HCT116 (cell line): ENCODE measurements at regions not wholly inside any gene's neighbourhood (a gene's known extent, or its start where the extent isn't known, plus 50 kb on each side); places are given as distances from the start of the nearest gene placed in this dataset.

Source experiments
- ATAC-seq: fragments of 200-7000 bp; cut with Tn5 transposase; 2 replicates; pipeline ENCODE4 v1.9.1; 2020; ENCODE audit warnings: mild to moderate bottlenecking, moderate library complexity
- BruUV-seq: library from RNA; stranded (reverse); fragments of 400-500 nt; replicated peaks from 2 replicates; lab custom pipeline; 2021; lab: Mats Ljungman, UMichigan
- CTCF ChIA-PET: fragments of 300-600 bp; sonication (Branson Sonifier 250); formaldehyde crosslinking; loops from one replicate; lab custom pipeline; 2021; ENCODE audit warnings: antibody characterized with exemption; lab: Charles Lee
- POLR2A ChIA-PET: fragments of 300-600, 350-600 bp; sonication (Branson Sonifier 250); formaldehyde crosslinking; loops from one replicate; lab custom pipeline; 2021; ENCODE audit warnings: antibody characterized with exemption; lab: Charles Lee
- RAD21 ChIA-PET, 2 experiments: fragments of 300-600 bp; sonication (Branson Sonifier 250); formaldehyde crosslinking; loops; one replicate each; lab custom pipeline; 2023; ENCODE audit warnings: low total read pairs in 2 of 2; ENCODE audit not compliant: uncharacterized antibody in 2 of 2, unreplicated experiment in 2 of 2, low non-redundant PET in 1 of 2; lab: Charles Lee
- DNase-seq: peaks from one replicate; pipeline ENCODE4 v3.0.0-alpha.2; 2010; ENCODE audit warnings: low read depth, low spot score
- H2AFZ ChIP-seq: fragments of 200-600 bp; shearing (Covaris generic), sonication (generic); 2 replicates; pipeline ENCODE4 v1.6.1; 2017; ENCODE audit warnings: low read depth, mixed run types, mixed read lengths, antibody characterized with exemption, low read length; ENCODE audit not compliant: poor library complexity, severe bottlenecking
- H3K27ac ChIP-seq: 2 replicates; pipeline ENCODE4 v1.5.1; 2012; ENCODE audit warnings: low read depth, low read length
- H3K27me3 ChIP-seq: fragments of 200-600 bp; sonication (generic); 2 replicates; pipeline ENCODE4 v1.6.1; 2016; ENCODE audit warnings: mixed run types, low read length, mixed read lengths; ENCODE audit not compliant: insufficient read depth
- H3K36me3 ChIP-seq, 2 experiments: fragments of 200-500 bp in 1 of 2; fragments of 200-600 bp in 1 of 2; sonication (Bioruptor generic) in 1 of 2; sonication (generic) in 1 of 2; 2 replicates each; pipeline versions ENCODE4 v1.5.1 to v1.6.1; 2014 to 2016; ENCODE audit warnings: low read length in 2 of 2, inconsistent platforms in 1 of 2, mixed read lengths in 1 of 2, mixed run types in 1 of 2; ENCODE audit not compliant: insufficient read depth in 2 of 2, control insufficient read depth in 1 of 2
- H3K4me1 ChIP-seq, 2 experiments: fragments of 200-600 bp in 1 of 2; sonication (generic) in 1 of 2; 2 replicates each; pipeline versions ENCODE4 v1.5.1 to v1.6.1; 2012 to 2017; ENCODE audit warnings: low read length in 2 of 2, inconsistent platforms in 1 of 2, mild to moderate bottlenecking in 1 of 2, mixed read lengths in 1 of 2, mixed run types in 1 of 2, moderate library complexity in 1 of 2; ENCODE audit not compliant: insufficient read depth in 2 of 2, control insufficient read depth in 1 of 2
- H3K4me2 ChIP-seq: fragments of 200-600 bp; sonication (generic); 2 replicates; pipeline ENCODE4 v1.6.1; 2017; ENCODE audit warnings: mixed run types, low read length, mixed read lengths
- H3K4me3 ChIP-seq, 2 experiments: fragments of 200-600 bp in 1 of 2; sonication (generic) in 1 of 2; replicated peaks in 1 of 2; 2 replicates each; pipeline ENCODE4 v1.5.1; 2011 to 2016; ENCODE audit warnings: low read length in 2 of 2, control low read depth in 1 of 2, low read depth in 1 of 2, mild to moderate bottlenecking in 1 of 2, mixed read lengths in 1 of 2, mixed run types in 1 of 2
- H3K79me2 ChIP-seq: fragments of 200-600 bp; sonication (generic); 2 replicates; pipeline ENCODE4 v1.6.1; 2017; ENCODE audit warnings: mild to moderate bottlenecking, mixed run types, low read length, moderate library complexity, mixed read lengths; ENCODE audit not compliant: insufficient read depth
- H3K9ac ChIP-seq: fragments of 200-600 bp; sonication (generic); 2 replicates; pipeline ENCODE4 v1.6.1; 2016; ENCODE audit warnings: low read length, mixed read lengths
- H3K9me2 ChIP-seq: fragments of 200-600 bp; sonication (generic), shearing (Covaris generic); 2 replicates; pipeline ENCODE4 v1.6.1; 2017; ENCODE audit warnings: mixed run types, mild to moderate bottlenecking, moderate library complexity; ENCODE audit not compliant: insufficient read depth
- H3K9me3 ChIP-seq, 2 experiments: fragments of 200-500 bp in 1 of 2; fragments of 200-600 bp in 1 of 2; sonication (Bioruptor generic) in 1 of 2; sonication (generic) in 1 of 2; 2 replicates each; pipeline ENCODE4 v1.6.1; 2014 to 2017; ENCODE audit warnings: low read length in 2 of 2, mixed read lengths in 2 of 2, inconsistent platforms in 1 of 2, low read depth in 1 of 2, mild to moderate bottlenecking in 1 of 2, mixed run types in 1 of 2, moderate library complexity in 1 of 2; ENCODE audit not compliant: control insufficient read depth in 1 of 2, insufficient read depth in 1 of 2
- H4K20me1 ChIP-seq: fragments of 200-600 bp; sonication (generic), shearing (Covaris generic); 2 replicates; pipeline ENCODE4 v1.6.1; 2017; ENCODE audit warnings: mixed run types, mild to moderate bottlenecking, moderate library complexity; ENCODE audit not compliant: insufficient read depth
- ATF3 ChIP-seq: IDR thresholded peaks from 2 replicates; pipeline ENCODE4 v1.6.1; 2012
- CEBPB ChIP-seq: IDR thresholded peaks from 2 replicates; pipeline ENCODE4 v1.6.1; 2012; ENCODE audit warnings: low read depth
- CTCF ChIP-seq, 3 experiments: fragments of 200-600 bp in 1 of 3; sonication (generic) in 1 of 3; IDR thresholded peaks in 2 of 3; conservative IDR thresholded peaks in 1 of 3; 2 replicates each; pipeline ENCODE4 v1.5.1; 2012 to 2017; ENCODE audit warnings: low read depth in 2 of 3, low read length in 2 of 3, antibody characterized with exemption in 1 of 3, borderline replicate concordance in 1 of 3, control low read depth in 1 of 3, mild to moderate bottlenecking in 1 of 3, mixed read lengths in 1 of 3, mixed run types in 1 of 3, moderate library complexity in 1 of 3; ENCODE audit not compliant: insufficient read depth in 1 of 3
- EGR1 ChIP-seq: IDR thresholded peaks from 2 replicates; pipeline ENCODE4 v1.6.1; 2012; ENCODE audit warnings: low read depth
- ELF1 ChIP-seq: IDR thresholded peaks from 2 replicates; pipeline ENCODE4 v1.6.1; 2012; ENCODE audit warnings: low read depth, borderline replicate concordance
- EZH2 ChIP-seq: fragments of 200-600 bp; sonication (generic); IDR thresholded peaks from 2 replicates; pipeline ENCODE4 v1.6.1; 2017; ENCODE audit warnings: antibody characterized with exemption, mixed run types
- FOSL1 ChIP-seq: IDR thresholded peaks from 2 replicates; pipeline ENCODE4 v1.6.1; 2012; ENCODE audit warnings: low read depth
- JUND ChIP-seq: IDR thresholded peaks from 2 replicates; pipeline ENCODE4 v1.6.1; 2012
- POLR2A ChIP-seq: IDR thresholded peaks from 2 replicates; pipeline ENCODE4 v1.7.0; 2011; ENCODE audit warnings: borderline replicate concordance; ENCODE audit not compliant: insufficient read depth, insufficient read length; ENCODE audit errors: extremely low read depth
- POLR2AphosphoS5 ChIP-seq: IDR thresholded peaks from 2 replicates; pipeline ENCODE4 v1.6.1; 2011; ENCODE audit warnings: mild to moderate bottlenecking, low read depth, low read length, moderate library complexity
- RAD21 ChIP-seq: IDR thresholded peaks from 2 replicates; pipeline ENCODE4 v1.6.1; 2012; ENCODE audit warnings: low read depth, mild to moderate bottlenecking
- SIN3A ChIP-seq: IDR thresholded peaks from 2 replicates; pipeline ENCODE4 v1.6.1; 2012; ENCODE audit warnings: low read depth
- SP1 ChIP-seq: IDR thresholded peaks from 2 replicates; pipeline ENCODE4 v1.6.1; 2012; ENCODE audit warnings: low read depth
- SRF ChIP-seq: IDR thresholded peaks from 2 replicates; pipeline ENCODE4 v1.6.1; 2012; ENCODE audit warnings: low read depth
- TCF7L2 ChIP-seq: IDR thresholded peaks from 2 replicates; pipeline ENCODE4 v1.7.0; 2011; ENCODE audit warnings: borderline replicate concordance, inconsistent platforms; ENCODE audit not compliant: insufficient read depth, insufficient read length; ENCODE audit errors: extremely low read depth
- YY1 ChIP-seq: IDR thresholded peaks from 2 replicates; pipeline ENCODE4 v1.6.1; 2011; ENCODE audit warnings: low read length, low read depth, moderate library complexity, mild to moderate bottlenecking; ENCODE audit not compliant: insufficient replicate concordance; ENCODE audit errors: extremely low read depth
- ZBTB33 ChIP-seq: IDR thresholded peaks from 2 replicates; pipeline ENCODE4 v1.6.1; 2011; ENCODE audit warnings: mild to moderate bottlenecking, low read length, moderate library complexity; ENCODE audit not compliant: insufficient replicate concordance; ENCODE audit errors: extremely low read depth
- ZFX ChIP-seq: fragments of 450-650 bp; IDR thresholded peaks from 2 replicates; pipeline ENCODE4 v1.6.1; 2017
- ZNF274 ChIP-seq: fragments of 200-500 bp; sonication (Bioruptor generic); IDR thresholded peaks from 2 replicates; pipeline ENCODE4 v1.6.1; 2014; ENCODE audit warnings: mild to moderate bottlenecking, low read depth, low read length, inconsistent platforms
- intact Hi-C: fragments of 100-400 bp; cut with micrococcal nuclease; formaldehyde crosslinking; loops from 2 replicates; pipeline ENCODE4 v1.10.0; 2022

GRCh38 chr3:80239301-80239700 lies 471.5 kb upstream of the ROBO1 start:
- ChIA-PET CTCF (no interaction called here), RAD21 (no interaction called here), POLR2A (no interaction called here)
- TF ChIP-seq SP1 (no peak), SRF (no peak), EGR1 (no peak), ELF1 (no peak), SIN3A (no peak)
- no peak overlapping the region for H3K4me2 ChIP-seq
- no TSS peak for BruUV-seq
- H3K9ac ChIP-seq, result no peak overlapping the region
- no peak overlapping the region for H3K4me3 ChIP-seq
- ATAC-seq (no peak), DNase-seq (no peak)
- intact Hi-C loops, result no loop called here
- H3K79me2 ChIP-seq, result no peaks in the 10 kb centered on the region
- no peak overlapping the region for H2AFZ ChIP-seq
- no peaks in the 10 kb centered on the region for H3K36me3 ChIP-seq
- peaks cover under 1 to 17% of the 10 kb centered on the region in 2 experiments; a peak in 3 of 4 replicates for H3K9me3 ChIP-seq
- no peak overlapping the region for H3K27ac ChIP-seq
- no peaks in the 10 kb centered on the region for H4K20me1 ChIP-seq
- H3K9me2 ChIP-seq, result no peaks in the 10 kb centered on the region
- H3K4me1 ChIP-seq, result no peaks in the 10 kb centered on the region
- no peaks in the 10 kb centered on the region for H3K27me3 ChIP-seq

DNA sequence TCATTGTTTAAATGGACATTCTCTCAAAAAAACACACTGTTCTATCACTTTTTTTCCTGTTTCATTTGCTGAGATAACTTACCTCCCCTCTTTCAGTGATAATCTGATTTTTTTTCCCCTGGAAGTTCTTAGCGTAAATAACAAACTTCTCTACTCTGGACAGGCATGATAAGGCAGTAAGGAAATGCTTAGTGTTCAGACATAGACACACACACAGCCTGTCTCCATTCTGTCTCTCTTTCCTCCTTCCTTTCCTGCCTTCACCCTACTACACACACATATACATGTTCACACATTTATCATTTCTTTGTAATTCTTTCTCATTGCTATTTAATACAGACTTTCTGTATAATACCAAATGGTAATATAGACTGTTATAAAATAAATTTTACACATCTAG lies 470.8 kb upstream of the ROBO1 start:
- H3K27ac ChIP-seq, result no peak overlapping the region
- no peak overlapping the region for H2AFZ ChIP-seq
- H3K36me3 ChIP-seq, result no peaks in the 10 kb centered on the region
- no peaks in the 10 kb centered on the region for H4K20me1 ChIP-seq
- H3K4me3 ChIP-seq, result no peak overlapping the region
- BruUV-seq, result no TSS peak
- H3K79me2 ChIP-seq, result no peaks in the 10 kb centered on the region
- H3K27me3 ChIP-seq, result no peaks in the 10 kb centered on the region
- H3K4me2 ChIP-seq, result no peak overlapping the region
- intact Hi-C loops, result no loop called here
- ChIA-PET RAD21 (no interaction called here), CTCF (no interaction called here), POLR2A (no interaction called here)
- ATAC-seq (no peak), DNase-seq (no peak)
- no peaks in the 10 kb centered on the region for H3K4me1 ChIP-seq
- peaks cover 4 to 17% of the 10 kb centered on the region in 2 experiments; a peak in 2 of 4 replicates for H3K9me3 ChIP-seq
- H3K9me2 ChIP-seq, result no peaks in the 10 kb centered on the region
- no peak overlapping the region for H3K9ac ChIP-seq
- TF ChIP-seq YY1, result no peak
- TF ChIP-seq POLR2A, result no peak
- TF ChIP-seq EZH2, result no peak
- TF ChIP-seq ELF1, result no peak
- TF ChIP-seq ZBTB33, result no peak
- no peak for TF ChIP-seq RAD21
- no peak for TF ChIP-seq ATF3
- no peak for TF ChIP-seq JUND
- no peak for TF ChIP-seq FOSL1
- no peak for TF ChIP-seq SRF
- TF ChIP-seq POLR2AphosphoS5, result no peak
- no peak for TF ChIP-seq CEBPB
- TF ChIP-seq ZFX, result no peak
- no peak for TF ChIP-seq EGR1
- TF ChIP-seq TCF7L2, result no peak
- no peak for TF ChIP-seq CTCF (IDR thresholded peaks at IDR 0.05 in 2 of 3, conservative IDR thresholded peaks at IDR 0.05 in 1 of 3; ENCODE audit: borderline replicate concordance in 1 of 3, insufficient read depth in 1 of 3, low read depth in 2 of 3, low read length in 2 of 3)
- TF ChIP-seq ZNF274, result no peak
